CD4-positive, alpha-beta T cell treated with Interferon alpha-2 for 1 hour (primary cell): ENCODE measurements at regions not wholly inside any gene's neighbourhood (a gene's known extent, or its start where the extent isn't known, plus 50 kb on each side); places are given as distances from the start of the nearest gene placed in this dataset.
A peak's percentile ranks its signal among the peaks of the same experiment; 100 is the strongest.

Experiments used
- DNase-seq, 2 donors: peaks; one replicate each; pipeline ENCODE4 v3.0.0-alpha.2; 2020 to 2022

GRCh38 chr1:221439008-221439746, 302.7 kb downstream of the DUSP10 start:
- peak; percentile 21 to 30 for DNase-seq

GRCh38 chr1:221439747-221440501, 302.0 kb downstream of the DUSP10 start:
- DNase-seq, result peak; percentile 34 to 41

GRCh38 chr1:221440658-221441057, 301.2 kb downstream of the DUSP10 start:
- DNase-seq, result no peak

GRCh38 chr1:221442056-221442455, 299.8 kb downstream of the DUSP10 start:
- no peak for DNase-seq

GRCh38 chr1:221444346-221444745, 297.5 kb downstream of the DUSP10 start:
- DNase-seq, result no peak

GRCh38 chr1:221448585-221449175, 293.2 kb downstream of the DUSP10 start:
- no peak for DNase-seq

GRCh38 chr1:221449194-221449593, 292.7 kb downstream of the DUSP10 start:
- DNase-seq, result no peak

GRCh38 chr1:221449801-221450470, 292.0 kb downstream of the DUSP10 start:
- no peak for DNase-seq

GRCh38 chr1:221451741-221452140, 290.1 kb downstream of the DUSP10 start:
- DNase-seq, result no peak

- no peak for DNase-seq
These were observed 287.8 kb downstream of the DUSP10 start for GRCh38 chr1:221454096-221454495.

GRCh38 chr1:221456918-221457317, 285.0 kb downstream of the DUSP10 start:
- no peak for DNase-seq

GRCh38 chr1:221457685-221458446, 284.0 kb downstream of the DUSP10 start:
- no peak for DNase-seq

GRCh38 chr1:221458447-221459156, 283.3 kb downstream of the DUSP10 start:
- no peak for DNase-seq

GRCh38 chr1:221459558-221459957, 282.3 kb downstream of the DUSP10 start:
- no peak for DNase-seq

- DNase-seq, result no peak
These were observed 279.5 kb downstream of the DUSP10 start for GRCh38 chr1:221462345-221462744.

GRCh38 chr1:221468546-221468945, 273.3 kb downstream of the DUSP10 start:
- no peak for DNase-seq

GRCh38 chr1:221469476-221469875, 272.4 kb downstream of the DUSP10 start:
- no peak for DNase-seq

- no peak for DNase-seq
These were observed 271.7 kb downstream of the DUSP10 start for GRCh38 chr1:221470000-221470698.

- DNase-seq, result no peak
These were observed 268.5 kb downstream of the DUSP10 start for GRCh38 chr1:221473411-221473810.

- no peak for DNase-seq
These were observed 264.6 kb downstream of the DUSP10 start for GRCh38 chr1:221477252-221477651.
